HS-27A (cell line): ENCODE measurements at regions not wholly inside any gene's neighbourhood (a gene's known extent, or its start where the extent isn't known, plus 50 kb on each side); places are given as distances from the start of the nearest gene placed in this dataset.
"Not testable (repeated sequence)": the region's sequence is repeated elsewhere in the genome, so short reads cannot be mapped to it uniquely, and the experiment has no call there.

Experiments used
- DNase-seq: peaks from one replicate; pipeline ENCODE4 v3.0.0-alpha.2; 2012; ENCODE audit warnings: low read depth, missing footprints

DNA sequence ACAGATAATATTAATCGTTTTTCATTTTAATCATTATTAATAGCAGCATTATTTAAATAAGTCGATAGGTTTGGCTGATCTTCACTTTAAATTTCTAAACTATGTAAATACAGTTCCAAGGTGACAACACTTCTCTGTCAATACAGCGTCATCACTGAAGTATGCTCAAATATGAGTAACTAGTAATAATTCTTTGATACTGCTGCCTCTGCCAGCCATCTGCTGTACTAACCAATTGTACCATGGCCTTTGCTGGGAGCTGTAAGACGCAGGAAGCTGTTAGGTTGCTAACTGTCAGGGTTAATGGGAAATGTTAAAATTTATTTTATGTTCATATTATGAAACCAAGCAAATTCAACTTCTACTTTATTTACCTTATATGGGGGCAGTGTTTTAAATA lies 1650.5 kb upstream of the LRRTM3 start:
- DNase-seq, result no peak

DNA sequence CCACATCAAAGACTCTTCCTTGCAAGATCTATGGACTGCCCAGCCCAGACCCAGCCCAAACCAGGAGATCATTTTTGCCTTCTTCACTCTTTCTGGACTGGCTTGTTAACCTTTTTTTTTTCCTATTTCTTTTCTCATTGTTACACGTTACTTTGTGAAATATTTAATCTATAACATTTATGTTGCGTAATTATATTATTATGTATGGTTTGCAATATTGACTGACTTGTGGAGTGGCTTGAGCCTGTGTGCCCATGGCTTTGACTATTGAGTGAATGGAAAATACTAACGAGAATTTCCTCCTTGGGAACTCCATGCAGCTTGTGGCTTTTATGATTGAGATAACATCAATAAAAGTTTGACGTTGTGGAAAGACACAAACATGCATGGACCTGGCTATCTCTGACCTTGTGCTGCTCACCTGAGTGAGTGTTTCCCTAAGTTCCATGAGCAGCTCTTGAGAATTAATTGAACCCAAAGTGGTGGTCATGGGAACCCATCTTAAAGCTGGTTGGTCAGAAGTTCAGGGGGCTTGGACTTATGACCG lies 1641.3 kb upstream of the LRRTM3 start:
- no peak for DNase-seq

DNA sequence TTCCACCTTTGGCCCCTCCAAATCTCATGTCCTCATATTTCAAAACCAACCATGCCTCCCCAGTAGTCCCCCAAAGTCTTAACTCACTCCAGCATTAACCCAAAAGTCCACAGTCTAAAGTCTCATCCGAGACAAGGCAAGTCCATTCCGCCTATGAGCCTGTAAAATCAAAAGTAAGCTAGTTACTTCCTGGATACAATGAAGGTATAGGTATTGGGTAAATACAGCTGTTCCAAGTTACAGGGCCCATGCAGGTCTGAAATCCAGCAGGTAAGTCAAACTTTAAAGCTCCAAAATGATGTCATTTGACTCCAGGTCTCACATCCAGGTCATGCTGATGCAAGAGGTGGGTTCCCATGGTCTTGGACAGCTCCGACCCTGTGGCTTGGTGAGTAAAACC lies 1640.1 kb upstream of the LRRTM3 start:
- not testable (repeated sequence) for DNase-seq

DNA sequence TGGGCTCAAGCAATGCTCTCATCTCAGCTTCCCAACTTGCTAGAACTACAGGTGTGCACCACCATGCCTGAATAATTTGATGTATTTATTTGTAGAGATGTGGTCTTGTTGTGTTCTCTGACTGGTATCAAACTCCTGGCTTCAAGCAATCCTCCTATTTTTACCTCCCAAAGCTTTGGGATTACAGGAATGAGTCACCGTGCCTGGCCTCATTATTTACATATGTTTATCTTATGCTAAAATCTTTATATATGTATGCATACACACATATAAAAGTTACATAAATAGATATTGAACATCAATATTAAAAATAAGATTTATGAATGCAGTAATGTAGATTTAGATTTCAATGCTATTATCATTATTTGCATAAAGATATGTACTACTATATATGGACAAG lies 1634.5 kb upstream of the LRRTM3 start:
- DNase-seq, result no peak

DNA sequence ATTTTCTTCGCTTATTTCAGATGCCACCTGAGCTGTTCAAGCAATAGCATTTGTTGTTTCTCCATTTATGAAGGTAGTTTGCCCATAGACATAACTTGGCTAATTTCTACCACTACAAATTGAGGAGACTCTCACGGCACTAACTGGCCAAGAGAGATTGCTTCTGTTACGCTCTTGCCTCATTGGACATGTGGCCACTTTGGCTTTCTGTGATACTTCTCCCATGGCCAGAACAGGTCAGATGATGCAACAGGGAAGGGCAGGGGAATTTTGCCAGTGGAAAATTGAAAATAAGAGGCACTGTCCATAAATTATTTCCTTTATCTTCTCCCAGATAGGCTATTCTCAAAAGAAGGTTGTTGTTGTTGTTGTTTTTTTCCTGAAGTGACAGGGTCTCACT lies 1633.3 kb upstream of the LRRTM3 start:
- no peak for DNase-seq

DNA sequence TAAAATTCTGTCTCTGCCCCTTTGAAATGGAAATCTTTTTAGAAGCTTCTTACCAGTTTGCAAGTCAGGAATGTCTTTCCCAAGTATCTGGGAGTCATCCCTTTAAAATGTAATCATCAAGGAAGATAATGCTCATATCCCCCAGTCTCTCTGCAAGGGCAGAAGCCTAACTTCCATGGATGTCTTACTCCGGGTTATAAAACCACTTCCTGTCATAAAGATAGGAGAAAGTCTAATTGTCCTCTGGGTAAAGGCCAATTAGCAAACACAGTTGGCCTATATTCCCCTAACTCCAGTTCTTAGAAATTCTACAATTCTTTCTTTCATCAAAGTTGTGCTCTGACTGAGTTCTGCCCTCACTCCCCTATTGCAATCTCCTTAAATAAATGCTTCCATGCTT lies 1631.5 kb upstream of the LRRTM3 start:
- DNase-seq, result no peak

DNA sequence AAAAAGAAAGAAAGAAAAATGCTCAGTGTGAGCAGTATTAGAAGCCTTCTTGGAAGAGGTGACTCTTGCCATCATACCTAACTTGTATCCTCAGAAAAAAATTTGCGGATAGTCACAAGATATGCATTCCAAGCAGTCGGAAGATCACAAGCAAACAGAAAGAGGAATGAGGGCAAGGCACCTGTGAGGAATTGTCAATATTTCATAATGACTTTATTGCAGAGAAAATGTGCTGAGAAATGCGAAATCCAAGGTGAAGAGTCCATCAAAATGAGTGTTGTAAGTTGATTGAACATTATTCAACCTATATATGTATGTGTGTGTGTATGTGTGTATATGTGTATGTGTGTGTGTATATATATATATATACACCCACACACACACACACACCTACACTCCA lies 1624.7 kb upstream of the LRRTM3 start:
- DNase-seq, result no peak

DNA sequence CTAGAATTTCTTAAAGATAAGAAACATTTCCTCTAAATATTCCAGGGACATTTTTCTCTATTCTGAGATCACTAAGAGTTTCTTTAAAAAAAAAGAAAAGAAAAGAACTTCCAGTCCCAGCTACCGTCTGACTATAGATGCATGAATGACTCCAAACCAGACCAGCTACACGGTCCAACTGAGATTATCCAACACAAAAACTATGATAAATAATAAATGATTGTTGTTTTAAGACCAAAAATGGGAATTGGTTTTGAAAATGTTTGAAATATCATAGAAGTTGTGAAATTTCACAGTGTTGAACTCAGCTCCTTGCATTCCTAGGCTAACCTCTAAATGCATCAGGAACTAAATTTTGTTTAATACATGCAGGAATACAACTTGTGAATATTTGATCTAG lies 1619.6 kb upstream of the LRRTM3 start:
- DNase-seq, result no peak

DNA sequence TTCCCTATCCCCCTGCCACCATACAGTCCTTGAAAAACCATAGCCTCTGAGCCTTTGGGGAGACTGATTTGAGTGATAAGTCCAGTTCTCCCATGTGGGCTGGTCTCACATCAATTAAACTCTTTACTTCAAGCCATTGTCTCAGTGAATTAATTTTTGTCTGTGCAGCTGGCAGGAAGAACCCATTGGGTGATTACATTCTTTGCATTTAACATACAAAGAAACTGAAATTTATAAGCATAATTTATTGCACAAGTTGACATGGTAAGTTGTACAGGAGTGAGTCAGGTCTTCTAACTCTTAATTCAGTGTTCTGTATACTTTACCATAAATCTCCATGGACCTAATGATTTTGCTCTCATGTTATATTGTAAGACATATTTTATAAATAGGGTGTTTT lies 1613.0 kb upstream of the LRRTM3 start:
- DNase-seq, result no peak

DNA sequence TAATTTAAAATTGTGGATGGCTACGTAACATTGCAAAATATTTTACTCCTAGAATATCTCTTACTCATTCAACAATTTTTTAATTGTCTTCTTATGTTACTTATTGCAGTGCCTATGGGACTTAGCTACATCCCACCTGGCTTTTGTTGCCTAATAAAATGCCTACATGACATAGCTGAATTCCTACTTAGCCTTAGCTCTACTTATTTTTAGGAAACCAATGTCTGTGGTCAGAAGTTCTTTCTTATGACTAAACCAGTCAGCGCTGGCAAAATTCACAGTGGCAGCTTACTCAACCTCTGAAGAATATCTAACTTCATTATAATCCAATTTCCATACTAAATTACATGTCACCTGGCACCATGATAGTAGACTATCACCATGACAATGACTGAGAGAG lies 1612.4 kb upstream of the LRRTM3 start:
- no peak for DNase-seq

DNA sequence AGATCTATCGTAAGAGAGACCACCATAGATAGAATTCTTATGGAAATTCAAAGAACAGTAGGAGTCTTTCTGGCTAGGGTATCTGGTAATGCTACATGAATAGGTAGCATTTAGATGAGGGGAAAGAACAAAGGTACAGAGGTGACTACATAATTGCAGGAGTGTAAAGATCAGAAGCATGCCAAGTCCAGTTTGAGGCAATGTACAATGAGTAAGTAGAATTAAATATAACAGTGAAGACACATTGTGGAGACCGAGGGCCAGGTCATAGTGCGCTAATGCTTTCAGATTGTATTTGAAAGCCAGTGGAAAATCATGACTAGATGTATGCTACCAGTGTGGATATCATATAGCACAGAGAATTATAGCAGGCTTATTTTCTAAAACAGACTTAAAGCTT lies 1611.6 kb upstream of the LRRTM3 start:
- DNase-seq, result no peak

DNA sequence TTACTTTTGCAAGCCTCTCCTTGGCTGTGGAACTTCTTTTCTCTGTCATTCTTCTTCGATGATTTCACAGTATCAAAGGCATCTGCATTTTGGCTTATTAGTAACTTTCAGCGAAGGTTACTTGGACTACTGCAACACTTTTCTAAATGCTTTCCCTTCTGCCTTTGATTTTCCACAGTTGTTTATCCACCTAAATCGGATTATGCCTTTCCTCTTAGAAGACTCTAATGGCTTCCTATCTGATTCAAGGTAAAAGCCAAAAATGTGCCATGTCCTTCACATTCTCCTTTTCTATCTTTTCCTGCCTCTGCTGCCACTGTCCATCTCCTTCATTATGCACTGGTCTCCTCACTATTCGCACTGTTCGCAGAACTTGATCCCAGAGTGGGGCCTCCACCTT lies 1606.3 kb upstream of the LRRTM3 start:
- no peak for DNase-seq

DNA sequence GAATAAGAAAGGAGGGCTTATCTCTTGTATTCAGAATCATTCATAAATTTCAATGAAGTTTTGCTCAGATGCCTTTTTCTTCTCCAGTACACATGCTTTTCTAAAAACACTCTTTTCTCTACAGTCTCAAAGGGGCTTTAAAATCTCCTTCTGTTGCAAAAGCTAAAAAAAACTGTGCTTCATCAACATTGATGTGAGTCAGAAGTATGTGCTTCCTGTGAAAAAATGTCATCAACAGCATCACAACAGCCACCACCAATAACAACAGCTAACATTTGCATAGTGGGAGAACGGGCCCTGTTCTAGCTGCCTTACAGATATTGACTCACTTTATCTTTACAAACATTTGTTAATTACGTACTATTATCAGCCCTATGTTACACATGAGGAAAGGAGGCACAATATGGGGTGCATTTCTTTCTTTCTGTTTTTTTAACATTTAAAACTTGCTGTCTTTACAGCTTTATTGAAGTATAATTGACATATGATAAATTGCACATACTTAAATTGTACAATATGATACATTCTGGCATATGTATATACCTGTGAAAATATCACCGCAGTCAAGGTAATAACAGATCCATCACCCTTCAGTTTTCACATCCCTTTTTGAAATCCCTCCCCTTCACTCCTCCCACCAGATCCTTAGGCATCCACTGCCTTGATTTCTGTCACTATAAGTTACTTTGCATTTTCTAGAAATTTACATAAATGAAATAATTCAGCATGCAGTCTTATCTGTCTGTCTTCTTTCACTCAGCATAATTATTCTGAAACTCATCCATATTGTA lies 1605.4 kb upstream of the LRRTM3 start:
- no peak for DNase-seq

DNA sequence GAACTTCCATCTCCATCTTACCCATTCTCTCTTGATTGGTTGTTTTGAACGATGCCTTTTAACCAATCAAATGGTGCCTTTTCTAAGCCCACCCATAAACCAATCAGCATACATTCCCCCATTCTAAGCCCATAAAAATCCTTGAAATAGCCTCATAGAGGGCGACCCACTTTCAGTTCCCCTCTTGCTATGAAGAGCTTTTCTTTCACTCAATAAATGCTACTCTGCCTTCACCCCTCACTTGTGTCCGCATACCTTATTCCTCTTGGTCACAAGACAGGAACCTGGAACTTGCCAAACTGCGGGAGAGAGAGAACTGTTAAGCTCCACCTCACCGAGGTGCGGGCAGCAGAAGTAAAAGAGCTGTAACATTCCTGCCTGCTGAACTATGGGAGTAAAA lies 1602.0 kb upstream of the LRRTM3 start:
- DNase-seq, result no peak

DNA sequence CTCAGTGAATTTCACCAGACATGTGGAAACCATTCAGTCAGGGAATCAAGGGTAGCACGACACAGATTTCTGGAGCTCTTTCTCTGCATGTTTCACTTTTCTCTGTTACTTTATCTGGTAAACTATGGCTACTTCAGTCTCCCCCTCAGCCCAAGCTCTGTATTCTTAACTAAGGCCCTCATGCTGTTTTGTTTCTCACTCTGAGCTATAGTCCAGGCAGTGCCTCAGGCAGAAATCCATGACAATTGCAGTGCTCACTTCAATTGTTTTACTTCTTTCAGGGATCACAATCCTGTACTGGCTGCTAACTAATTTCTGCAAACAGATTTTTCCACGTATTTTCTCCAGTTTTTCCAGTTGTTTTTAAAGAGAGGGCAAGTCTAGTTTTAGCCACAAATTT lies 1599.9 kb upstream of the LRRTM3 start:
- no peak for DNase-seq

DNA sequence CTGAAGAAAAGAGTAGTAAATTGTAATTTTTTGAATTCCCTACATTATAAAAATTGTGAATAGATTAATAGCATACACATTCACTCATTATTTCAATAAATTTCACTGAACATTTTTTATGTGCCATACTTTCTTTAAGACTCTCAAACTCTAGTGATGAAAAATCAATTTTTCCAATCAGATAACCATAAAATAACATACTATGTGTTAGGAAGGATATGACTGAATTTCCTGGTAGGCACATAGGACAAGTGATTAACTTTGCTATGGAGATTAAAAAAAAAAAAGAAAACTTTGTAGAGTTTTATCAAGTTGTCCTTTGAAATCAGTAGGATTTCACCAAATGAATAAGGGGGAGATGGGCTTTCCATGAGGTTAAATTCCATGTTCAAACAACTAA lies 1597.3 kb upstream of the LRRTM3 start:
- DNase-seq, result no peak

DNA sequence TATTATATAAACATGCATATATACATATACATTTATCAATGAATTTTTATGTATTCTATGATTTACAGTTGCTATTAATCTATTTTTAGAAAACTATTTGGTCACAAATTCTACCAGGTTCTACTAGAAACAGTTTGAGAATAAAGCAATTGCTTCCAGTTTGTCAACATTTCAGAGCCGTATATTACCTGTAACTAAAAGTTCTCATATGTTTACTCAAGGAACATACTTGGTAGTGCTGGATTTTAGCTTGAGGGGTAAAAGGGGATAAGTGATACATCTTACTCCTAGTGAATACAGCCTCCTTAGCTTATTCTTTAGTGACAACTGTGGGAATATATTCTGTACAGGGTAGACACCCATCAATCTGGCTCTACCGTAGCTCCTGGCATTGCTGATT lies 1590.5 kb upstream of the LRRTM3 start:
- no peak for DNase-seq

DNA sequence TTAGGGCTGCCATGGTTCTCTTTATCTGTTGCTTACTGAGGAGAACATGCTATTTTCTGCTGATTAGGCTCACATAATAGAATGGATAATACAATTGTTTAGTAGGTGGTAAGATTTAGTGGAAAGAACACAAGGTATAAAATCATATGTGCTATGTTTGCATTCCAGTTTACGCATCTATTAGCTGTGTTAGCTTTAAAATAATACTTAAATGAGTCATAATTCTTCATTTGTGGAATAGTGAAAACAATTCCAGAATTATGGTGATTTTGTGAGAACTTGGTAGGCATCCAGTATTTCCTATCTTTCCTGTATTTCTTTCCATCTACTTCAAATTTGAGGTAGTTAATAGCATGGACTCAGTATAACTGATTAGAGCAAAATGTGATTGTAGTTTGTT lies 1585.5 kb upstream of the LRRTM3 start:
- DNase-seq, result no peak

DNA sequence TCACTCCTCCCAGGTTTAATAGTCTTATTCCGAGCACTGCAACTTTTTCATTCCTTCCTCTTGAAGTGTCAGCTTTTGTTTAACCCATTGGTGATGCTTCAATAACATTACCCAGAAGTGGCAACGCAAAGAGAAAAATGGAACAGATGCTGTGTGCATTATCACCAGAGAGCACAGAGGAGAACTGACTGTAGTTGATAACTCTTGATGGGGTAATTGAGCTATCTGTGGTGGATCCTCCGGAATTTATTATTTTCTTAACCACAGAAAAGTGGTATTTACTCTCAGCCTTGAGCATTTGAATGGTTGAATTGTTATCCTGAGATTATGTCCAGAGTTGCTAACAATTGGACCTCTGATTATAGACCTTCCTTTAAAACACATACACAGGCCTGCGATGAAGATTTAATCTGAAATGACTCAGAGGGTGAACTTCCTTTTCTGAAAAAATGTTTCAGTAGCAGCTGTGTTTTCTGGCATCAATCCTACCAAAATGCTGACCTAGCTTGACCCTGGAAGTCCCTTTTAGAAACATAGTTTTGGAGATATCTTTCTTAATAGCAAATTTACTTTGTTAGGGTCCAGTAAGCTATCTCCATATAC lies 1584.4 kb upstream of the LRRTM3 start:
- no peak for DNase-seq

DNA sequence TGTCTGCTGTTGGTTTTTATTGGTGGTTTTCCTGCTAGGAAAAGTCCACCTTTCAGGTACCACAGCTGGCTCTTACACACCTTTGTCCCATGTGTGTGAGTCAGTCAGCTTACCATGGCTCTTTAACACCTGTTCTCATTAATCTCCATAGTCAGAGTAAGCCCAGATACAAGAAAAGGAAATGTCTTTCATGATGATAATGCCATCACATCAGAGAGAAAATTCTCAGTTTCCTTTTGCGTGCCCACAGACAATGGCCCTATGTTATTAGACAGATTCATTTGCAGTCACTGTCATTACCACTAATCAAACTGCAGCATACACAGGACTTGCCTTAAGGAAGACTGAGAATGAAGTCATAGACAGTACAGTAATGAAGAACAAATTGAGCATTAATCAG lies 1583.6 kb upstream of the LRRTM3 start:
- no peak for DNase-seq

DNA sequence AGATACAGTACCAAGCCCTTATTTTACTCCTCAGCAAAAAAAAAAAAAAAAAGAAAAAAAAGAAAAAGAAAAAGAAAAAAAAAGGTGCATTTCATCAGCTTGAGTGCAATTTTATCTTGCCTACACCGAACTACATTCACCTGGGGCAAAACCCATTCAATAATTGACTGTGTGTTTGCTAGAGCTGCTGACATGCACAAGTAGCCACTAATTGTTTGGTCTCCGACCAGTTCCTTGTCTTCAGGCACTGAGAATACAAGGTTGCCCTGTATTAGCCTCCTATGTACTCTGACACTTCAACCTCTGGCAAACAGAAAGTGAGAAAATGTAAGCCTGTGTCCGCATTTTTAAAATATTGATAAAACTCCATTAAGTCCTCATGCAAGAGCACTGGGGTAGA lies 1579.4 kb upstream of the LRRTM3 start:
- DNase-seq, result no peak

DNA sequence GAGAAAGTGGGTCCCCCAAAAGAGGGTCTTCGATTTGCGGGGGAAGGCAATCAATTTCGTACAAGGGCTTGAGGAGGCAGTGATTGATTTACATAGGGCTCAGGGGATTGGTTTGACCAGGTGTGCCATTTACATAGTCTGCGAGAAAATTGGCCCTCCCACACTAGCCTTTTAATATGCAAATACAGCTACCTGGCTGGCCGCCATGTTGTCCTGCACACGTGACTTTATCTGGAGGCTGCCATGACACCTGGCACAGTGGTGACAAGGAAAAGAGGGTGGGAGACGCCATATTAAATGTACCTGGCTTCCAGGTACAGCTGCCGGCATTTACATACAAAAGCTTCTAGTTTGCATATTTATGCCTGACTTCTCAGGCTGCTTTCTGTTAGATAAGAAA lies 1577.2 kb upstream of the LRRTM3 start:
- DNase-seq, result no peak

DNA sequence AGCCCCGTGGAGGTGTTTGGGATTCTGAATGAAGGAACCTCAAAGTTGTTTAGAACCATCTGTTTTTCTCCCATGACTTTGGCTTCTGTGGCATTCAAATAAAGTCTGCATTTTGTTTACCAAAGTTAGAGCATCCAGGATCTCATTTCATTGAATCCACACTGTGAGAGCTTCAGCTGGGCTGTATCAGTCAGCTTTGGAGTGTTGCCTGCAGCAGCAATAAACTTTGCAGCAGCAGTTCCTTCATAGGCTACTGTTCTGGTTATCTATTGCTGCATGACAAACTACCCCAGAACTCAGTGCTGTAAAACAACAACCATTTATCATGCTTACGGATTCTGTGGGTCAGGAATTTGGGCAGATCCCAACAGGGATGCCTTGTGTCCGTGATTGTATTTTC lies 1575.2 kb upstream of the LRRTM3 start:
- no peak for DNase-seq

DNA sequence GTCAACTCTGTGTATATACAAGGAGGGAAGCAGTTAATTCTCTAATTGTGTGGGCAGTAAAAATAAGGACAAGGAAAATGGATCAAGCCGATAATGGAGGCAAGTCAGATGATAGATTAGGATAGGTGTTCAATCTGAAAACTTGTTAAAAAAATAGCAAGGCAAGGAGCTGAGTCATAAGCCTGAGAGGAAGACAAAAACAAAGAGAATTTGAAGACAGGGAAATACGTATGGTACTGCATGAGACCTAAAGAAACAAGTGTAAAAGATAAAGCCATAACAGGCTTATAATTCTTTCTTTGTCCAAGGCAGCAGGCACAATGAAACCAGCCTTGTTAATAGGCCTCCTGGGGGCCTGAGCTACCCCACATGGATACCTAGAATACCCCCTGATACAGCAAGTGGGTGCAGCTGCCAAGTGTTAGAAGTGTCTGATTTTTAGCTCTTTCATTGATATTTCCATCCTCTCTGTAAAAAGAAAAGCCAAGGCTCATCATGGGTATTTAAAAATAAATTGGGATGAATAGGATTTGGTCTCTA lies 1570.6 kb upstream of the LRRTM3 start:
- no peak for DNase-seq
